Endothelial cell of umbilical vein (primary cell): ENCODE measurements at regions not wholly inside any gene's neighbourhood (a gene's known extent, or its start where the extent isn't known, plus 50 kb on each side); places are given as distances from the start of the nearest gene placed in this dataset.

ENCODE experiments used
- POLR2AphosphoS5 ChIP-seq: IDR thresholded peaks from 2 replicates; pipeline ENCODE4 v1.6.1; 2012; ENCODE audit warnings: low read depth, mild to moderate bottlenecking, control low read depth, low read length, moderate library complexity; ENCODE audit not compliant: insufficient read depth
- TF ChIP-seq, protein P1 (sequence below), 2 donors: IDR thresholded peaks; 1 replicate in 1 of 2; 2 replicates in 1 of 2; pipeline ENCODE4 v1.5.1; 2011; ENCODE audit warnings: low read length in 2 of 2, mild to moderate bottlenecking in 2 of 2, moderate library complexity in 2 of 2, control low read depth in 1 of 2, inconsistent platforms in 1 of 2, low read depth in 1 of 2; ENCODE audit not compliant: insufficient read depth in 1 of 2; ENCODE audit errors: extremely low read depth in 1 of 2

- no peak for TF ChIP-seq POLR2AphosphoS5
- TF ChIP-seq, protein P1, sequence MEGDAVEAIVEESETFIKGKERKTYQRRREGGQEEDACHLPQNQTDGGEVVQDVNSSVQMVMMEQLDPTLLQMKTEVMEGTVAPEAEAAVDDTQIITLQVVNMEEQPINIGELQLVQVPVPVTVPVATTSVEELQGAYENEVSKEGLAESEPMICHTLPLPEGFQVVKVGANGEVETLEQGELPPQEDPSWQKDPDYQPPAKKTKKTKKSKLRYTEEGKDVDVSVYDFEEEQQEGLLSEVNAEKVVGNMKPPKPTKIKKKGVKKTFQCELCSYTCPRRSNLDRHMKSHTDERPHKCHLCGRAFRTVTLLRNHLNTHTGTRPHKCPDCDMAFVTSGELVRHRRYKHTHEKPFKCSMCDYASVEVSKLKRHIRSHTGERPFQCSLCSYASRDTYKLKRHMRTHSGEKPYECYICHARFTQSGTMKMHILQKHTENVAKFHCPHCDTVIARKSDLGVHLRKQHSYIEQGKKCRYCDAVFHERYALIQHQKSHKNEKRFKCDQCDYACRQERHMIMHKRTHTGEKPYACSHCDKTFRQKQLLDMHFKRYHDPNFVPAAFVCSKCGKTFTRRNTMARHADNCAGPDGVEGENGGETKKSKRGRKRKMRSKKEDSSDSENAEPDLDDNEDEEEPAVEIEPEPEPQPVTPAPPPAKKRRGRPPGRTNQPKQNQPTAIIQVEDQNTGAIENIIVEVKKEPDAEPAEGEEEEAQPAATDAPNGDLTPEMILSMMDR (IDR thresholded peaks at IDR 0.05; ENCODE audit: extremely low read depth in 1 of 2, insufficient read depth in 1 of 2, low read depth in 1 of 2, low read length in 2 of 2), result no peak
Measured at GRCh38 chr6:101266063-101266462, 127.4 kb upstream of the GRIK2 start.
